Amniotic stem cell (primary cell): ENCODE measurements at regions not wholly inside any gene's neighbourhood (a gene's known extent, or its start where the extent isn't known, plus 50 kb on each side); places are given as distances from the start of the nearest gene placed in this dataset.
"Not testable (repeated sequence)": the region's sequence is repeated elsewhere in the genome, so short reads cannot be mapped to it uniquely, and the experiment has no call there.

ENCODE experiments used
- DNase-seq: peaks from one replicate; lab custom pipeline; 2025; lab: John Stamatoyannopoulos, UW

GRCh38 chr3:5035113-5035512 is 55.9 kb downstream of the BHLHE40 start:
- DNase-seq, result no peak

GRCh38 chr3:5035692-5036391 is 56.6 kb downstream of the BHLHE40 start:
- no peak for DNase-seq

DNA sequence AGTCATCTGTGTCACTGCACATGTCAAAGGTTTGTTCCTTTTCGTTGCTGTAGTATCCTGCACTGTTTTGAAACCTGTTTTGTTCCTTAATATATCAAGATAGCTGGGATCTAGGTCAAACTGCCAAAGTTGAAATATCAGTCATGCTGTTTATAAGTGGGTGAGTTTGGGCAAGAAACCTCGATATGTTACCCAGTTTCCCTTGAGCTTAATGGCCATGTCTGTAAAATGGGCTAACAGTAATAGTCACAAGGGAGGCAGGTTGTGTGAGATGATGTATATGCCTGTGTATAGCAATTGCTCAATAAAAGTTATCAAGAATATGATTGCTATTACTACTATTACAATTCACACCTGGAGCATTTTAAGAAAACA is 57.1 kb downstream of the BHLHE40 start:
- DNase-seq, result no peak

DNA sequence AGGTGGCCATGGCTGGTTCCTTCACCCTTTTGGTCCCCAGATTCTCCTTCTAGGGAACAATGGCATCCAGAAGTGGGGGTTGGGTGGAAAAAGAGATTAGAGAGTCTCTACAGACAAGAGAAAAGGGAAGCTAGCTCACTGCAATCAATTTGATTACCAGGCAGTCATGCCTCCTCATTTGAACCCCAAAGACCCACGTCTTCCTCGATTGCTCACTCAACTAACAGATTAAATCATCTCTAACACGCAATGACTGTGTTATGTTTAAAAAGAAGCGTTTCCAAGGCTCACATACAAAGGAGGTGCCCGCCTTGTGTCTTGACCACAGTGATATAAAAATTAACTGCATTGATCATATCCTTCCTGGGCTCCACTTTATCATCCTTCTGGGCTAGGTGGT is 57.6 kb downstream of the BHLHE40 start:
- DNase-seq, result no peak

DNA sequence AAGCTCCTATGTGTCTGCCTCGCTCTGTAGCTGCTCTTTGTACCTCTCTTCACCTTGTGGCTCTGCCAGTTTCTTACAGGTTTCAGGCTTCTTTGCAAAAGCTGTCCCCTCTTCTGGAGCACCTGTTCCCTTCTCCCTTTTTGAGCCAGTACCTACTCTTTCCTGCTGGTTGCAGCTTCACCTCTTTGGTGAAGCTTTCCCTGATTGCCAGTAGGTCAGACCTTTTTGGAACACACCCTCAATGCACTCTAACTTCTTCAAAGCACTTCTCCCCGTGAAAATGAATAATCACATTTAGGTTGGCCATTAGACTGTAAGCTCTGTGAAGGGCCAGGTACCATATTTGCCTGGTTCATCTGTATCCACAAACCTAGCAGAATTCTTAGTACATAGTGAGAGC is 60.3 kb downstream of the BHLHE40 start:
- no peak for DNase-seq

GRCh38 chr3:5041315-5041714 is 62.1 kb downstream of the BHLHE40 start:
- DNase-seq, result no peak

DNA sequence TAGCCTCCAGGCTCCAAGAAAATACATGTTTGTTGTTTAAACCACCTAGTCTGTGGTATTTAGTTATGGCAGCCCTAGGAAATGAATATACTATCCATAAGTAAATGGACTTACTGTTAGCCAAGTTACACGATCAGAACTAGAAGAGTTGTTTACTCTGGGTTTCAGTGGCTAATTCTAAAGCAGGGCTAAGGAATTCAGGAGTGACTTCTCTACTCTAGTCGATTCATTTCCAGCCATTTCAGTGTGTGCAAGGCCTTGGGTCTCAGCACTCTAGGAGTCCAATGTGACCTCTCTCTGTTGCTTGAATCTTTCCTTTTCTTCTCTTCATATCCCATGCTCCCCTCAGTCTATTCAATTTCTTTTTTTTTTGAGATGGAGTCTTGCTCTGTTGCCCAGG is 66.7 kb downstream of the BHLHE40 start:
- no peak for DNase-seq

GRCh38 chr3:5047764-5048419 is 68.7 kb downstream of the BHLHE40 start:
- no peak for DNase-seq

DNA sequence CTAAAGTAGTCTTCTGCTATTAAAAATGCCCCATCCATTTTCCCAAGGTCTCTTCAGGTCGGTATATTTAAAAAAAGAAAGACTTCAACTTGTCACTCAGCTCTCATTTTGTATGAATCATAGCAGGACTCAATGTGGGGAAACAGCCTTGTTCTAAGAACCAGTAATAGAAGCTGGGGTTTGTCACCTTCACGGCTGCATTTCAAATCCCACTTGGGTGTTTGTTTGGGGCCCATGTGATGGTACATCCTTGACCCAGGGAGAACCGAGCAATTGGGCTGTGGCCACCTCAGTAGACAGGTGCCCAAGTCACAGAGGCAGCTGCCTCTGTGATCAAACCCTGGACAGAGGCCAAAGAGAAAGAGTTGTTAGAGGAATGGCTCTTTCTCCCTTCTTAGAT is 70.3 kb upstream of the ARL8B start:
- DNase-seq, result no peak

- no peak for DNase-seq
Measured at GRCh38 chr3:5052247-5052646, 69.8 kb upstream of the ARL8B start.

DNA sequence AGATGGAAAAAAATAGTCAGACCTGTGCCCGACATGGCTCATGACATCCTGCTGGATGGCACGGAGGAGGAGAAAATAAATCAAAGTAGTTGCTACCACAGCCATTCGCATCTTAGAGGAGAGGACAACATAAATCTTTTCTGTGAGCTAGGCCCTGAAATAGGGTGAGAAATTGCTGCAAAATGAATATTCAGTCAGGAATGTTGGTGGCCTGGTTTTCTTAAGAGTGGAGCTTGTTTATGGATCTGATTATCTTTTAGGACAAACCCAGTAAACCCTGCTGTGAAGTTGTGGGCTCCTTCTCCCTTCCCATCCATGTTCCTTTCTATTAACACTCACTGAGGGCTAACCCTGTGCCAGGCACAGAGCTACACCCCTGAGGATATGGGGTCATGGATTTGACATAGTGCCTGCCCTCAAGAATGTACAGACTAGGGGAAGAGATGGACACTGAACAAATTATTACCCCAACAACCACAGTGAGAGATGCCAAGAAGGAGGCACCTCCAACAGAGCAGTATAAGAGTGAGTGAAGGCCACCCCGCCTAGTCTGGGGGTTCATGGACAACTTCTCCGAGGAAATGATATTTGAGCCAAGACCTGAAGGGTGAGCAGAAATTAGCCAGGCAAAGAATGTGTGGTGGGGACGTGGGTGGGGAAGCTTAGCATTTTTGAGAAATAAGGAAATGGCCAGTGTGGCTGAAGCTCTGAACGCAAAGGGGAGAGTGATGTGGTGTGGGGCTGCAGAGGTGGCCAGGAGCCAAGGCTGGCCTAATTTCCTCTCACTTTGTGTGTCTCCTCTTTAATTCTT is 68.9 kb upstream of the ARL8B start:
- peak; percentile 6 for DNase-seq

DNA sequence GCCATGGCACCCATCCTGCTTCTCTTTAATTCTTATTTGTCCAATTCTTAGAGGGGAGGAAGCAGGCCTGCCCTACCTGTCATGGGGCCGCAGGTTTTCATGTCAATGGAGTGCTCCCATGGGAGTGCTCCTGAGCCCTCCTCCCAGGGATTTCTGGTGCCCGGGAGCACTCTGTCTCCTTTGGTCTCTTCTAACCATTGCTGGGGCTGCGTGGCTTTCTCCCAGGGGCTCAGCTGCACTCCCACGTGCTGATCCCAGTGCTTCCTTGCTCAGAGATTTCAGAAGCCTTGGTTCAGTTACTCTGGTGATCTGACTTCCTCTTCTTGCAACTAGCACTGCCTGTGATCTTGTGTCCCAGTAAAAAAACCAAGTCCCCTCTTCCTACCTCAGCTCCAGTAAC is 68.0 kb upstream of the ARL8B start:
- no peak for DNase-seq

DNA sequence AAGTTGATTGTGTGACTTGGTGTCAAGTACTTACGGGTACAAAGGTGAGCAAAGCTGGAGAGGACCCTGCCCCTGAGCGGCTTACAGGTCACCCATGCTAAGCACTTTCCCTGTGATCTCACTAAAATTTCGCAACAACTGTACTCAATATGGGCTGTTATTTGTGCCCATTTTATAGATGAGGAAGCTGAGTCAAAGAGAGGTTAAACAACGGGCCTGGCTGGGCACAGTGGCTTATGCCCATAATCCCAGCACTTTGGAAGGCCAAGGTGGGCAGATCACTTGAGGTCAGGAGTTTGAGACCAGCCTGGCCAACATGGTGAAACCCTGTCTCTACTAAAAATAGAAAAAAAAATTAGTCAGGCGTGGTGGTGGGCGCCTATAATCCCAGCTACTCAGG is 67.5 kb upstream of the ARL8B start:
- not testable (repeated sequence) for DNase-seq

DNA sequence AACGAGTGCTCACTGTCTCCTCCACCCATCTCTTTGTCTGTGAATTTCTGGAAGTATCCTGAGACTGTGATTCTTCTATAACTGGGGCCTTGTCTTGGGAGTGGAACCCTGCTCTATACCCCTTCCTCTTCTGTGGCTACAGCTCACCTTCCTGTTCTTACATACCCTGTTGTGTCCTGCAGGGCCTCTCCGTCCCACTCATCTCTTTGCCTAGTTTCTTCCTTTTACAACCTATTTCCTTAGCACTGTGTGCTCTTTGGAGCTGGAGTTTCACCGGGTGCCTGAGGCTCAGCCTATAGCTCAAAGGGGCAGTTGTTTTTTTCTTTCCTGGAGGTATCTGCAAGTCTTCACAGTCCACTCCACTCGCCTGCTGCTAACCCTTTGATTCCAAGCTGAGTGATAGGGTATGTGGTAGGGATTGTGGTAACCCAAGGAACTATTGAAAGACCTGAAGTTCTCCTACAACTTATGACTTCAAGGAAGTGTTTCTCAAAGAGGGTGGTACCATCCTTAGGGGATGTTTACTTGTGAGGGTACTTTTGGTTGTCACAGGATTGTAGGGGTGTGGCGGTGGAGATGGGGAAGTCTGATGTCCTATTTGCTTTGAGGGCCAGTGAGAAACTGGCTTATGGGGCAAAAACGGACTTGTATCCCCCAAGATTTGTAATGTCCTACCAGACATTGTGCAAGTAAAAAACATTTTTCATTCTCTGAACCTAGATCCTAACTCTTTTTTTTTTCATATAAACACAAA is 66.6 kb upstream of the ARL8B start:
- no peak for DNase-seq

DNA sequence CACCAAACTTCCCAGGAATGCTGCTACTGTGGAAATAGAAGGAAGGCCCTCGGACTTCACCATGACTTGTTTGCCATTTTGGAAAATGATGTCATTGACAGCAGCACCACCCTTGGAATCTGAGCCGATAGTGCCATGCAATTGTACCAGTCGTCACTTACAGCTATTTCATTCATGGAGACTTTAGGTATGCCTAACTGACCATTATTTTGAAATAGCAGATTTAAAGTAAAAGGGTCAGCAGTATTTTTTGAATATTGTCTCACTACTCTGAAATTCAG is 66.0 kb upstream of the ARL8B start:
- DNase-seq, result no peak

DNA sequence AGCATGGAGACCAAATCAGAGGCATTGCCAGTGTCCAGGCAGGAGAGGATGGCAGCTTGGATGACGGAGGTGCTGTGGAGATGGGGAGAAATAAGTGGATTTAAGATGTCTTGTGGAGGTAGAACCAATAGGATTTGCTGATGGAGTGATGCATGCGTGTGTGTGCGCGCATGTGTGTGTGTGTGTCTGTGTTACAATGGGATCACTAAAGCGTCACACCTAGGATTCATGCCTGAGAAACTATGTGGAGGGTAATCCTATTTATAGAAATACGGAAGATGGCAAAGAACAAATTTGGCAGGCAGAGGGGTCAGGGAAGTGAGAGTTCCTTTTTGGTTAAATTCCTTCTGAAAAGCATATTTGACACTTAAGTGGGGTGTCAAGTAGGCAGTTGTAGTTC is 64.8 kb upstream of the ARL8B start:
- DNase-seq, result no peak

DNA sequence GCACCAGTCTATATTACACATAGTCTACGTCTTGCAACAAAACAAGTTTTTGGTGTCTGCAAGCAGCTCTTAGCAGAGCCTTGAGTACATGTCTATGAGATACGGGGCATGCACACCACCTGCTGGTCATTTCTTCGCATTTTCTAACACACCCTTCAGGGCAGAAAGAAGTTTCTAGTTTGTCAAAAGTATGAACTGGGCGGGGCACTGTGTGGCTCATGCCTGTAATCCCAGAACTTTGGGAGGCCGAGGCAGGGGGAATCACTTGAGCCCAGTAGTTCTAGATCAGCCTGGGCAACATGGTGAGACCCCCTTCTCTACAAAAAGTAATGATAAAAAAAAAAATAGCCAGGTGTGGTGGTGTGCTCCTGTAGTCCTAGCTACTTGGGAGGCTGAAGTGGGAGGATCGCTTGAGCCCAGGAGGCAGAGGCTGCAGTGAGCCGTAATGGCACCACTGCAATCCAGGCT is 64.2 kb upstream of the ARL8B start:
- peak; percentile 58 for DNase-seq

DNA sequence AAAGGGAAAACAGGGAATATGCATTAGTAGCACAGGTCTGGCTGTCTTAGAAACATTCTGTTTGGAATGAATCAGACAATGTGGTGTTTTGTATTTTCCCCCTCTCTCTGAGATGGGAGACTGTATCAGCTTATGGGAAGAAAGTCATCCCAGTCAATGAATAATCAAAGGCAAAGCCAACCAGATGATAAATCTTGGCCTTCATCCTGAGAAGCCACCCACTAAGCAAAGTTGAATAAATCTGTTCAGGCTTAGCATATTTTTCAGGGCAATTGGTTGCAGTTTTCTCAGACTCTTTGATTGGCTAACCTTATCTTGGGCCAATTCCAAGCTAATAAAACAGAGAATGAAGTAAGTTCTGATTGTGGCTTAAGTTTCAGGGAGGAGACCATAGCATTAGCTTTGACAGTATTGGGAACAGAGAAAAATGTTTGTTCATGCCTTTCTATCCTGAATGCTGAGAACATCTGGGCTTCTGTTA is 63.6 kb upstream of the ARL8B start:
- no peak for DNase-seq

DNA sequence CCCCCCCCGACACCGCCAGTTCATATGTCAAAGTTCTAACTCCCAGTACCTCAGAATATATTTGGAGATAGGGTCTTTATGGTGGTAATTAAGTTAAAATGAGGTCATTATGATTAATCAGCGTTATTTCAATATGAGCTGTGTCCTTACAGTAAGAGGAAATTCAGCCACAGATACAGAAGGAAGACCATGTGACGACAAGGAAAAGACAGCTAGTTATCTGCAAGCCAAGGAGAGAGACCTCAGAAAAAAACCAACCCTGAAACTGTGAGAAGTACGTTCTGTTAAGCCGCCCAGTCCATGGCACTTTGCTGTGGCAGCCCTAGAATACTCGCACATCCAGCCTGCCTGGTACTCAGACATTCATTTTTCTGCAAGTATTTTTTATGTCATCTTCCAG is 62.3 kb upstream of the ARL8B start:
- no peak for DNase-seq

GRCh38 chr3:5061218-5061569 is 60.9 kb upstream of the ARL8B start:
- DNase-seq, result no peak

DNA sequence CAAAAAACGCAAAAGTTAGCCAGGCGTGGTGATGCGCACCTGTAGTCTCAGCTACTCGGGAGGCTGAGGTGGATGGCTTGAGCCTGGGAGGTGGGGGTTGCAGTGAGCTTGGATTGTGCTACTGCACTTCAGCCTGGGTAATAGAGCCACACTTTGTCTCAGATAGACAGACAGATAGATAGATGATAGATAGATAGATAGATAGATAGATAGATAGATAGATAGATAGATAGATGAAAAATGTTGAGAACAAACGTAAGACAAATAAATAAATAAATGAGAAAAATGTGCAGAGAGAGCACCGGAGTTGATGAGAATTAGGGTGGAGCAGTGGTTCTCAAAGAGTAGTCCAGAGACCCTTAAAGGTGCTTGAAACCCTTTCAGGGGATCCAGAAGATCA is 58.4 kb upstream of the ARL8B start:
- no peak for DNase-seq

- DNase-seq, result no peak
Measured at GRCh38 chr3:5068531-5069050, 53.5 kb upstream of the ARL8B start.
